ENCODE measurements at regions not wholly inside any gene's neighbourhood (a gene's known extent, or its start where the extent isn't known, plus 50 kb on each side); places are given as distances from the start of the nearest gene placed in this dataset.

DNA sequence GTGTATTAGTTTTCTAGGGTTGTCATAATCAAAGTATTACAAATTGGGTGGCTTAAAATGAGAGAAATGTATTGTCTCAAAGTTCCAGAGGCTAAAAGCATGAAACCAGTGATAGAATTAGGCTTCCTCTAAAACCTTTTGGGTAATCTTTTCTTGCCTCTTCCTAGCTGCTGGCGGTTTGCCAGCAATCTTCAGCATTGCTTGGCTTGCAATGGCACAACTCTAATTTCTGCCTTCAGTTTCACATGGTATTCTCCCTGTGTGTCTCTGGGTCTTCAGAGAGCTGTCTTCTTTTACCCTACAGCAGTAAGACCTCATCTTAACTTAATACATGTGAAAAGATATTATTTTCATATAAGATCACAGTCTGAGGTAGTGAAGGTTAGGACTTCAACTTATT lies 479.1 kb upstream of the GJE1 start:
- DNase-seq: no peak
- in situ Hi-C loops (cut with MboI; ENCODE audit: low pct_unique_long_range_greater_than_20kb, low sequenced_read_pairs): no loop called here

DNA sequence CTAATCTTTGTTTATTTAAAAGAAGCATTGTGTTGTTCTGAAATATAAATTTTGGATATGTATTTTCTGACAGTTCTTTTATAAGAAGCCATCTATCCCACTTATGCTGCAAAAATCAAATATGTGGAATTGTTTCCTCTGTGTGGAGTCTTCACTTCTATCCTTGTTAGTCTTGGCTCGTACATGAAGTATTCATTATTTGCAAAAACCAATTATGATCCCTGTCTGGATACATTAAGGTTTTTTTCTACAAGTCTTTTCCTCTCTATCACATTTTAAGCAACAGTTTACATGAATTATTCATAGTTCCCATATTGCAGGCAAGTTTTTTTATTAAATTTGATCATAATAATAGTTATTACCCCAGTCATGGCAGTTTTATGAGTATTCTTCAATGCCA lies 490.8 kb upstream of the GJE1 start:
- in situ Hi-C loops (cut with MboI; ENCODE audit: low pct_unique_long_range_greater_than_20kb, low sequenced_read_pairs): no loop called here
- no peak for DNase-seq

DNA sequence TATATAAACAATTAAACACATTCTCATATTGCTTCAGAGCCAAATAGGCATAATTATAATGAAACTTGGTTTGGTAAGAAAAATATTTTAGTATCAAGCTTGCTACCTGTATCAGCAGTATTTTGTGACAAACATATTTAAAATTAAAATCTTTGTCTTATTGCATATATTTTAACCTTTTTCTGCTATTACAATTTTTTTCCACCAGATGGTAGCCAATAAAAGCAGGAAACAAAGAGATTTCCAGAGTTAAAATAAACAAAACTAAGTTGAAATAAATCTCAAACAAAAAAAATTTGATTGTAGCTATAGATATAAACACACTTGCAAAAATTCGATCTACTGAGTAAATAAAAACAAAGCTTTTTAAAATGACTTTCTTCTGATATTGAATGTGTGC lies 491.3 kb upstream of the GJE1 start:
- in situ Hi-C loops (cut with MboI; ENCODE audit: low pct_unique_long_range_greater_than_20kb, low sequenced_read_pairs): no loop called here
- no peak for DNase-seq

DNA sequence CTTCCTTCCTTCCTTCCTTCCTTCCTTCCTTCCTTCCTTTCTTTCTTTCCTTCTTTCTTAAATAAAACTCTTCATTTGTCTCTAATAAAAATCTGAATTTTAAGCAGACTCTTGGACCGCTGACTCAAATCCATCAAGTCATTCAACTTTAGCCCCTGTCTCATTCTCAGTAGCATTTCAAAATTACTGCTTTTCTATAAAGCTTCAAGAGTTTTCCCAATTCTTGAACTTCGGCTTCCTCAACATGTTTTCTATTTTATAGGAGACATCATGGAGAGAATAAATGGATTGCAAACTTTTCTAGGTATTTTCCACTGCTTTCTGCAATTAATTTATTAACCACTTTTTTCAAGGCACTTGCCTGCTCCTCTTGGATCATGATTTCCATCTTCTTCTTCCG lies 497.1 kb upstream of the GJE1 start:
- in situ Hi-C loops (cut with MboI; ENCODE audit: low pct_unique_long_range_greater_than_20kb, low sequenced_read_pairs): no loop called here
- no peak for DNase-seq

DNA sequence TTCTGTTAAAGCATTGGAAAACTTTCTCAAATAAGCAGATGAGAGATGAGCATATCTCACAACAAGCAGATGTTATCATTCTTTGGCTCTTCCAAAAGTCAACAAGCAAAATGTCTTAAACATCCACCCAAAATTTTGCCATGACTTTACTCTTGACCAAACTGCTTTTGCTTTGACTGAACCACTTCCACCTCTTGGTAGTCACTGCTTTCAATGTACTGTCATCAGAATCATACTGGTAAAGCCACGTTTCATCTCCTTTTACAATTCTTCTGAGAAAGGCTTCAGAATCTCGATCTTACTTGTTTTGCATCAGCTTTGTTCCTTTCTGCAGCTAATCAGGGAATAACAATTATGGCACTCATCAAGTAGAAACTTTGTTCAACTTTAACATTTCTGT lies 498.5 kb upstream of the GJE1 start:
- DNase-seq: no peak
- in situ Hi-C loops (cut with MboI; ENCODE audit: low pct_unique_long_range_greater_than_20kb, low sequenced_read_pairs): no loop called here

GRCh38 chr6:141624301-141624700 lies 508.4 kb upstream of the GJE1 start:
- no peak for DNase-seq
- in situ Hi-C loops (cut with MboI; ENCODE audit: low pct_unique_long_range_greater_than_20kb, low sequenced_read_pairs): no loop called here

DNA sequence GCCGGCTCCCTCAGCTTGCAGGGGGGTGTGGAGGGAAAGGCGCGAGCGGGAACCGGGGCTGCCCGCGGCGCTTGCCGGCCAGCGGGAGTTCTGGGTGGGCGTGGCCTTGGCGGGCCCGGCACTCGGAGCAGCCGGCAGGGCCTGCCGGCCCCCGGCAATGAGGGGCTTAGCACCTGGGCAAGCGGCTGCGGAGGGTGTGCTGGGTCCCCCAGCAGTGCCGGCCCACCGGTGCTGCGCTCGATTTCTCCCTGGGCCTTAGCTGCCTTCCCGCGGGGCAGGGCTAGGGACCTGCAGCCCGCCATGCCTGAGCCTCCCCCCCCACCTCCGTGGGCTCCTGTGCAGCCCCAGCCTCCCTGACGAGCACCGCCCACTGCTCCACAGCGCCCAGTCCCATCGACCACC lies 514.5 kb upstream of the GJE1 start:
- no peak for DNase-seq
- in situ Hi-C loops (cut with MboI; ENCODE audit: low pct_unique_long_range_greater_than_20kb, low sequenced_read_pairs): no loop called here

- in situ Hi-C loops (cut with MboI; ENCODE audit: low pct_unique_long_range_greater_than_20kb, low sequenced_read_pairs): no loop called here
- DNase-seq: peak; percentile 4
These were observed 522.0 kb upstream of the GJE1 start for GRCh38 chr6:141610741-141611140.

- DNase-seq: no peak
- in situ Hi-C loops (cut with MboI; ENCODE audit: low pct_unique_long_range_greater_than_20kb, low sequenced_read_pairs): no loop called here
These were observed 524.8 kb upstream of the GJE1 start for GRCh38 chr6:141607956-141608355.

DNA sequence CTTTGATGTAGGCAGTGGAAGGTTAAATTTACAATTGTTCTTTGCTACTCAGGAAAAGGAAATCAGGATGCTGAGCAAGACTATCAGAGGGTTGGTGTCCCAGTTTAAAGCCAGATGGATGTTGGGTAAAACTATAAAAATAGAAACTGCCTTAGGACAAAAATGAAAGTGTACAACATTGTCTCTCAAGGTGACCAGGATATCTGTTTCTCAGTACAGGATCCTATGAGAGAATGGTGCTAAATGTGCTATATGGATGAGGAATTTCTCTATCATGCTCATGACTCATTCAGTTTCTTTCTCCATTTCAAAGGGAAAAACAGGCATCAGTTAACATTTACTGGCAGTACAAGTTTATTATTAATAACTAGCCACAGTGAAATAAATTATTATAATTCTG lies 534.2 kb upstream of the GJE1 start:
- DNase-seq: no peak
- in situ Hi-C loops (cut with MboI; ENCODE audit: low pct_unique_long_range_greater_than_20kb, low sequenced_read_pairs): no loop called here

GRCh38 chr6:141594874-141595273 lies 537.9 kb upstream of the GJE1 start:
- in situ Hi-C loops (cut with MboI; ENCODE audit: low pct_unique_long_range_greater_than_20kb, low sequenced_read_pairs): no loop called here
- no peak for DNase-seq

DNA sequence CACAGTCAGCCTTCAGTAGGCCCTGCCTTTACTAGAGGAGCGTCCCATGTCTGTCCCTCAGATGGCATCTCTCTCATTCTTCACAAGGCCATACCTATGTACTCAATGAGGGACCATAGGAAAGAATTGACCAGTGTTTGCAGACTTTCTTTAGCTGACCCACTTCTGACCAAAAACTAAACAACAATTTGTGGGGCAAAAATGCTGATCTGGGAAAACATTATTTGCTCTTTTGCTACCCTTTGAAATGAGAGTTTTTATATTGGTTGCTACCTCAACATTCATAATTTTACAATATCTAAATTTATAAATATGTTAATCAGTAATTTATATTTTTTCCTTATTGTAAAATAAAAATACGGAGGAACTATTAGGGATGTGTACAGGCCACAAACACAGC lies 539.4 kb upstream of the GJE1 start:
- in situ Hi-C loops (cut with MboI; ENCODE audit: low pct_unique_long_range_greater_than_20kb, low sequenced_read_pairs): no loop called here
- DNase-seq: no peak

- DNase-seq: no peak
- in situ Hi-C loops (cut with MboI; ENCODE audit: low pct_unique_long_range_greater_than_20kb, low sequenced_read_pairs): no loop called here
These were observed 545.1 kb upstream of the GJE1 start for GRCh38 chr6:141587482-141588266.

DNA sequence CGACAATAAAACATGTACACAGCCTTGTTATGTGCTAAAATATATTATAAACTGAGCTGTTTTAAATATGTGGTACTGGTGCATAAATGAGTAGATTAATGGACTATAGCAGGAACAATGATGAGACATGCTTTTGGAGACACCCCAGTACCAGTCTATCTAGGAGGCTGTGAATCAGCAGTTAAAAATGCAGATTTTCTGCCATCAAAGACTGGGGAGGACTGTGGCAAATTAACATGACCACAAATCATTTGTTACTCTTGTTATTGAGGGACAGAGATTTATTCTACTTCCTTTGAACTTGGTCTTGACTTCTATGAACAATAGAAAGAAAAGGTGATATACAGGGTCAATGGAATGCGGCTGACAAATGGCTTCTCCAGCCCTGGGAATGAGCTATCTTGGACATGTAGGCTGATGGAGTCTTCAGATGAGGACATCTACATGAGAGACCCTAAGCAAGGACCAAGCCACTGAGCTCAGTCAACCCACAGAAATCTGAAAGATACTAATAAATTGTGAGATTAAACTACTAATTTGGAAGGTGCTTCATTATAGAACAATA lies 551.7 kb upstream of the GJE1 start:
- no peak for DNase-seq

GRCh38 chr6:141580131-141580530 lies 552.6 kb upstream of the GJE1 start:
- in situ Hi-C loops (cut with MboI; ENCODE audit: low pct_unique_long_range_greater_than_20kb, low sequenced_read_pairs): no loop called here
- DNase-seq: no peak

More for the DNA sequence above, 551.7 kb upstream of the GJE1 start:
- in situ Hi-C loops (cut with MboI; ENCODE audit: low pct_unique_long_range_greater_than_20kb, low sequenced_read_pairs): no loop called here

GRCh38 chr6:141576751-141577150 lies 556.0 kb upstream of the GJE1 start:
- no peak for DNase-seq
- in situ Hi-C loops (cut with MboI; ENCODE audit: low pct_unique_long_range_greater_than_20kb, low sequenced_read_pairs): no loop called here

DNA sequence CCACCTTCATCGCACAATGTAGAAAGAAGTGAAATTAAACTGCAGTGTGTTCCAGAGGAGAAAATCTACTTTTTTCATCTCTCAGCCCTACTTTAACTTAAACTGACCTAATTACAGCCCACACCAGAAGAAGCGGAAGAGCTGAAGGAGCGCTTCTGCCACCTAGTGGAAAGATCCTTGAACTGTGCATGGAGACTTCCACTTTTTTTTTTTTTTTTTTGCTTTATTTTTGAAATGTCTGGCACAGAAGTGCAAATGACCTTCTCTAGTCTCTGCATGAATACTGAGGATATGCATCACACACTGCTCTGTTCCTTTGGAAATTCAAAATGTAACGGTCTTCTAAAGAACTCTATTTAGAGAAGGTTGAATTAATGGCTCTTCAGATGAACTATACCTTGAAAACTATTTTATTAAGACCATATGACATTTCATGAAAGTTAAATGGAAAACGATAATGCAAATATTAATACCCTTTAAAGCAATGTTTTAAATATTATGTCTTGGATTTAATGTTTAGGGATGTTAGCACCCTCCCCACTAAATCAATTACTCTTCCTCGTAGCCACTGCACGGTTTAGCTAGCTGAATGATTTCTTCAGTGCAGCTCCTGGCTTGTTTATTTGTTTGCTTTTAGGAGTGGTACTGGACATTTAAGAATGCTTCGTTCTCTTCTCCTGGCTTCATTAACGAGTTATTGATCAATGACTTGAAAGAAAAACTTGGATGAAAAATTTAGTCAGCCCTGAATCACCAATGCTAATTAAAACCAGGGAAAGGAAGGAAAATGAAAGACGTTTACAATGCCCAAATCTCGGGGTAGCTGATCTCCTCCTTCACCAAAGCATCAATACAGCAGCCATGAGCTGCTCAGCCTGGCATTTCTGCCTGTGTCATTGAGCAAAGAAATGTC lies 569.6 kb upstream of the GJE1 start:
- in situ Hi-C loops (cut with MboI; ENCODE audit: low pct_unique_long_range_greater_than_20kb, low sequenced_read_pairs): no loop called here
- peak; percentile 92 for DNase-seq

DNA sequence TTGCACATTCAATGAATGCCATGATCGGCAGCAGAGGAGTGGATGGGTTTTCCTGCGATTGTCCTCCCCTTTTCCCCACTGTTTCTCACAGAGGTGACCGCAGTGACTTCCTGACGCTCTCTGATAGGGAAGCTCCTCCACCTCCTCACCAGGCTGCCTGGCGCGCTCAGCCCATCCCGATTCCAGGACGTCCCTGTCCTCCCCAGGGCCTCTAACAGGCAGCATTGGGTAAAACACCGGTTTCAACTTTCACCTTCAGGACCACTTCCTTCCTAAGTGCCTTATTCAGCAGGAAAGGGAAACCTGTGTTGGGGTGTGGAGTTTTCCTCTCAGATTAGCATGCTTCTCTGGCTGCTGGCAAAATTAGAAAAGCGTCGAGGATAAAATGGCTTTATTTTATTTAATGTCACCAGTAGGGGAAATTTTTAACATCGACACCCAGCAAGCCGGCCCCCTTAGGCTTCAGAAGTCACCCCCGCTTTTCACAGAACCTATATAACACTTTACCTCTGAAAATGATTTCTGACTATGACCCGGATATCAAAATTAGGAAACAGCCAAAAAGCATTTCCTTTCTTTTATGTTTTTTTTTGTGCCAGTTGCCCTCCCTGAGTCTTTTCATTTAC lies 570.4 kb upstream of the GJE1 start:
- DNase-seq: peak; percentile 74
- in situ Hi-C loops (cut with MboI; ENCODE audit: low pct_unique_long_range_greater_than_20kb, low sequenced_read_pairs): no loop called here

DNA sequence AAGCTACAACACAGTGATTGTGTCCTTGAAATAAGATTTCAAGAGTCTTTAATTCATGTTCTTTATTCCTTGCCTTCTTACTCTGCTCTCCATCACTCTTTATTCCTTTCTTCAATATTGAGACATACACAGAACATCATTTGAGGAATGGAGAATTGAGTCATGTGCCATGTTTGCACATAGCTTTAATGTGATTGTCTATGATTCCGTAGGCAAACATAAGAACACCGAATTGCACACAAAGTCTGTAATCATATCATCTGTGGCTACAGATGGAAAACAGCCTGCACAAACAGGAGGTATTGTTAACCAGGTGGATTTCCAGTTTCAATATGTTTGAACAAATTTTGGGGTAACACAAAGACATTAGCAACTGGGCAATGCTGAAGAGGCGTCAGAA lies 571.6 kb upstream of the GJE1 start:
- DNase-seq: no peak
- in situ Hi-C loops (cut with MboI; ENCODE audit: low pct_unique_long_range_greater_than_20kb, low sequenced_read_pairs): no loop called here

- in situ Hi-C loops (cut with MboI; ENCODE audit: low pct_unique_long_range_greater_than_20kb, low sequenced_read_pairs): no loop called here
These were observed 580.3 kb upstream of the GJE1 start for GRCh38 chr6:141552463-141552862.

More at GRCh38 chr6:141552463-141552862, 580.3 kb upstream of the GJE1 start:
- peak; percentile 26 for DNase-seq
